Ascending aorta (tissue), 2 donors: ENCODE measurements at regions not wholly inside any gene's neighbourhood (a gene's known extent, or its start where the extent isn't known, plus 50 kb on each side); places are given as distances from the start of the nearest gene placed in this dataset.
"Not testable (repeated sequence)": the region's sequence is repeated elsewhere in the genome, so short reads cannot be mapped to it uniquely, and the experiment has no call there.

Source experiments
- DNase-seq, 2 donors: peaks; one replicate each; pipeline ENCODE4 v3.0.0-alpha.2; 2019; ENCODE audit warnings: low spot score in 2 of 2
- H3K27ac ChIP-seq, 2 donors: fragments of 200-600 bp; sonication (generic); one replicate each; pipeline ENCODE4 v1.5.1; 2016 to 2017; ENCODE audit warnings: mild to moderate bottlenecking in 1 of 2
- H3K27me3 ChIP-seq: fragments of 200-600 bp; sonication (generic); one replicate; pipeline ENCODE4 v1.5.1; 2017
- H3K36me3 ChIP-seq, 2 donors: fragments of 200-600 bp; sonication (generic); one replicate each; pipeline ENCODE4 v1.5.1; 2016
- H3K4me1 ChIP-seq, 2 donors: fragments of 200-600 bp; sonication (generic); one replicate each; pipeline ENCODE4 v1.5.1; 2016 to 2017; ENCODE audit warnings: mild to moderate bottlenecking in 1 of 2
- H3K4me3 ChIP-seq, 2 donors: fragments of 200-600 bp; sonication (generic); one replicate each; pipeline ENCODE4 v1.5.1; 2016 to 2017; ENCODE audit warnings: mild to moderate bottlenecking in 1 of 2
- H3K9me3 ChIP-seq, 2 donors: fragments of 200-600 bp; sonication (generic); one replicate each; pipeline ENCODE4 v1.5.1; 2016
- intact Hi-C: fragments of 100-400 bp; cut with DNase I; formaldehyde crosslinking; loops from one replicate; pipeline ENCODE4 v1.15.1; 2023
- TF ChIP-seq, protein P1 (sequence below), 3 experiments: fragments of 200-600 bp in 2 of 3; fragments of 450-650 bp in 1 of 3; sonication (generic) in 2 of 3; IDR thresholded peaks; one replicate each; pipeline ENCODE4 v1.5.1; 2016 to 2019; ENCODE audit warnings: antibody characterized with exemption in 3 of 3, mild to moderate bottlenecking in 1 of 3, moderate library complexity in 1 of 3

DNA sequence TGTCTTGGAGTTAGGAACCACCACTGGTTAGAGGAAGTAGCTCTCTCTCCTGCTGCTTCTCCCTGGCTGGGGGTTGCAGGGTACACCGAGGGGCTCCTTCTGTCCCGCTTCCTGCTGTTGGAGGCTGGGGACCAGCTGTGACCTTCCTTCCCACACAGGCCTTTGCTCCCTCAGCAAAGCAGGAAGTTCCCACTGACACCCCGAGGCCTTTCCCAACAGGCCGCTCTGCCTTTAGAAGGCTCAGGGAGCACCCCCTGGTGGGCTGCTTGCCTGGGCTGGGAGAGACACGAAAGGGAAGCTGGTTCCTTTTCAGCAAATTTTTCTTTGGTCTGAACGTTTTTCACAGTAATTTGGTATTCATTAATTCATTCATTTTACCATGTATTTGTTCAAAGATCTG, 527.9 kb upstream of the B3GAT1 start:
- H3K27me3 ChIP-seq, result no peaks in the 10 kb centered on the region
- no peak overlapping the region for H3K4me3 ChIP-seq
- H3K36me3 ChIP-seq, result no peaks in the 10 kb centered on the region
- H3K4me1 ChIP-seq, result no peaks in the 10 kb centered on the region
- no peaks in the 10 kb centered on the region for H3K9me3 ChIP-seq
- DNase-seq, result no peak
- TF ChIP-seq, protein P1, sequence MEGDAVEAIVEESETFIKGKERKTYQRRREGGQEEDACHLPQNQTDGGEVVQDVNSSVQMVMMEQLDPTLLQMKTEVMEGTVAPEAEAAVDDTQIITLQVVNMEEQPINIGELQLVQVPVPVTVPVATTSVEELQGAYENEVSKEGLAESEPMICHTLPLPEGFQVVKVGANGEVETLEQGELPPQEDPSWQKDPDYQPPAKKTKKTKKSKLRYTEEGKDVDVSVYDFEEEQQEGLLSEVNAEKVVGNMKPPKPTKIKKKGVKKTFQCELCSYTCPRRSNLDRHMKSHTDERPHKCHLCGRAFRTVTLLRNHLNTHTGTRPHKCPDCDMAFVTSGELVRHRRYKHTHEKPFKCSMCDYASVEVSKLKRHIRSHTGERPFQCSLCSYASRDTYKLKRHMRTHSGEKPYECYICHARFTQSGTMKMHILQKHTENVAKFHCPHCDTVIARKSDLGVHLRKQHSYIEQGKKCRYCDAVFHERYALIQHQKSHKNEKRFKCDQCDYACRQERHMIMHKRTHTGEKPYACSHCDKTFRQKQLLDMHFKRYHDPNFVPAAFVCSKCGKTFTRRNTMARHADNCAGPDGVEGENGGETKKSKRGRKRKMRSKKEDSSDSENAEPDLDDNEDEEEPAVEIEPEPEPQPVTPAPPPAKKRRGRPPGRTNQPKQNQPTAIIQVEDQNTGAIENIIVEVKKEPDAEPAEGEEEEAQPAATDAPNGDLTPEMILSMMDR (IDR thresholded peaks at IDR 0.05), result no peak
- no peak overlapping the region for H3K27ac ChIP-seq
- intact Hi-C loops, result no loop called here

DNA sequence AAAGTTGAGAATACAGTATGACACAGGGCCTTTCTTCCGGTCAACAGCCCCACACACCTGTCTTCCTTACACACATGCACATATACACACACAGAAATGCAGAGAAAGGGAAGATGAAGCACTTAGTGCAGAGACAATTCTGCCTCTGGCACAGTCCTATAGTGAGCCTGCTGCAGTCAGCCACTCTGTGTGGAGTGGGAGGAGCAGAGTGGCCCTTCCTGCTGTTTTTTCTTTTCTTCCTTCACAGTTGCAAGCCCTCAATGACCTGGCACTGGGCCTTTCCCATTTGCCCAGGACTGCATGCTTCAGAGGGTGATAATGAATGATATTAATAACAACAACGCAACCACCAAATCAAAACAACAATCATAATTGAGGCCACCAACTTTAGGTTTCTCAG, 527.0 kb upstream of the B3GAT1 start:
- TF ChIP-seq, protein P1 (IDR thresholded peaks at IDR 0.05), result no peak
- Histone ChIP-seq H3K36me3 (no peaks in the 10 kb centered on the region), H3K9me3 (no peaks in the 10 kb centered on the region), H3K27ac (no peak overlapping the region), H3K27me3 (no peaks in the 10 kb centered on the region), H3K4me3 (no peak overlapping the region), H3K4me1 (no peaks in the 10 kb centered on the region)
- no peak for DNase-seq
- intact Hi-C loops, result no loop called here

DNA sequence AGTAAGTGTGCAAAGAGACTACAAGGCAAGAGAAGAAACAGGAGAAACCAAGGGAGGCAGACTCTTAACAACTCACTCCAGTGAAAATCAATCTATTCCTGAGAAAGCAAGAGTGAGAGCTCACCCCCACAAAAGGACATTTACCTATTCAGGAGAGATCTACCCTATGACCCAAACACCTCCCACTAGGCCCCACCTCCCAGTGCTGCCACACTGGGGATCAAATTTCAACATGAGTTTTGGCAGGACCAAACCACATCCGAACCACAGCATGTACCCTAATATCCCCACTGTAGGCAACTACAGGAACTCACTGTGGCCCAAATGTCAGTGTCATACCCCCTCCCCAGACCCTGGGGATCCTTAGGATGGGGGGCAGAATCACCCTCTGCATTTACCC, 526.2 kb upstream of the B3GAT1 start:
- H3K27ac ChIP-seq, result no peak overlapping the region
- DNase-seq, result no peak
- no peaks in the 10 kb centered on the region for H3K36me3 ChIP-seq
- H3K27me3 ChIP-seq, result no peaks in the 10 kb centered on the region
- TF ChIP-seq, protein P1 (IDR thresholded peaks at IDR 0.05), result no peak
- H3K9me3 ChIP-seq, result no peaks in the 10 kb centered on the region
- no peak overlapping the region for H3K4me3 ChIP-seq
- H3K4me1 ChIP-seq, result no peaks in the 10 kb centered on the region
- intact Hi-C loops, result no loop called here

DNA sequence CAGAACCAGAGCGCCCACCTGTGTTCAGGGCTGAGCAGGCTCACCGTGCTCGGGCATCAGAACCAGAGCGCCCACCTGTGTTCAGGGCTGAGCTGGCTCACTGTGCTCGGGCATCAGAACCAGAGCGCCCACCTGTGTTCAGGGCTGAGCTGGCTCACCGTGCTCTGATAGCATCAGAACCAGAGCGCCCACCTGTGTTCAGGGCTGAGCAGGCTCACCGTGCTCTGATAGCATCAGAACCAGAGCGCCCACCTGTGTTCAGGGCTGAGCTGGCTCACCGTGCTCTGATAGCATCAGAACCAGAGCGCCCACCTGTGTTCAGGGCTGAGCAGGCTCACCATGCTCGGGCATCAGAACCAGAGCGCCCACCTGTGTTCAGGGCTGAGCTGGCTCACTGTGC, 525.2 kb upstream of the B3GAT1 start:
- H3K4me1 ChIP-seq, H3K4me3 ChIP-seq, intact Hi-C loops, H3K27ac ChIP-seq, H3K27me3 ChIP-seq, H3K9me3 ChIP-seq, H3K36me3 ChIP-seq, DNase-seq: not testable (repeated sequence)

DNA sequence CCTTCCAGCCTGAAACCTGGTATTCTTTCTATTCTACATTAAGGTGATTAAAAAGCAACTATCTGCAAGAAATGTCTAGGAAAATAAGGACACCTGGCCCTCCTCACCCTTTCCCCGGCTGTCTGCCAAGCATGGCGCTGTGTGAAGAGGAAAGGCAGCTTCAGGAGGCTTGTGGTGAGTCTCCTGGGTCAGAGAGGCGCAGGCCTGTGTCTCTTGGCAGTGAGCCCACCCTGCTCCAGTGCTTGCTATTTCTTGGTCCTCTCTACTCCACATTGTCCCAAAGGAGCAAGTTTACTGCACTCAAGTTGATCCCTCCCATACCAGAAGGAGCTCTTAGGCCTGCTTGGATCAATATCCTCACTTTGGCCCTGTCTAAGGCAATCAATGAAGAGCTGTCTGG, 520.7 kb upstream of the B3GAT1 start:
- Histone ChIP-seq H3K4me1 (no peaks in the 10 kb centered on the region), H3K9me3 (no peaks in the 10 kb centered on the region), H3K36me3 (no peaks in the 10 kb centered on the region), H3K27ac (no peak overlapping the region), H3K27me3 (no peaks in the 10 kb centered on the region), H3K4me3 (no peak overlapping the region)
- TF ChIP-seq, protein P1 (IDR thresholded peaks at IDR 0.05), result no peak
- DNase-seq, result no peak
- intact Hi-C loops, result no loop called here

DNA sequence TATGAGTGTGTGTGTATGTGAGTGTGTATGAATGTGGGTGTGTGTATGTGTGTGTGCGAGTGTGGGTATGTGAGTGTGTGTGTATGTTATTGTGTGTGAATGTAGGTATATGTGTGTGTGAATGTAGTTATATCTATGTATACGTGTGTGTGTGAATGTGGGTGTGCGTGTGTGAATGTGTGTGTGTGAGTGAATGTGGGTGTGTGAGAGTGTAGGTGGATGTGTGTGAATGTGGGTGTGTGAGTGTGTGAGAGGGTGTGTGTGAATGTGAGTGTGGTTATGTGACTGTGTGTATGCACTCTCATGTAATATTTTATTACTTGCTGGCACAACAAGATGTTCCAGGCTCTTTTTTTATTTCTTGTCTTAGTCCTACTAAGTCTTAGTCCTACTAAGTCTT, 513.4 kb upstream of the B3GAT1 start:
- intact Hi-C loops, result no loop called here
- Histone ChIP-seq H3K4me1 (no peaks in the 10 kb centered on the region), H3K9me3 (no peaks in the 10 kb centered on the region), H3K36me3 (no peaks in the 10 kb centered on the region), H3K27ac (no peak overlapping the region), H3K27me3 (no peaks in the 10 kb centered on the region), H3K4me3 (no peak overlapping the region)
- TF ChIP-seq, protein P1 (IDR thresholded peaks at IDR 0.05), result no peak
- no peak for DNase-seq
